Hepatocyte (in vitro differentiated cells): ENCODE measurements at regions not wholly inside any gene's neighbourhood (a gene's known extent, or its start where the extent isn't known, plus 50 kb on each side); places are given as distances from the start of the nearest gene placed in this dataset.

Source experiments
- DNase-seq: peaks from one replicate; pipeline ENCODE4 v3.0.0-alpha.2; 2016; ENCODE audit warnings: low spot score
- H2AFZ ChIP-seq: fragments of 200-600 bp; sonication (generic); 2 replicates; pipeline ENCODE4 v1.6.0; 2016; ENCODE audit warnings: antibody characterized with exemption, mild to moderate bottlenecking
- H3K27ac ChIP-seq: fragments of 200-600 bp; sonication (generic); 2 replicates; pipeline ENCODE4 v1.5.1; 2016; ENCODE audit warnings: mild to moderate bottlenecking
- H3K27me3 ChIP-seq: fragments of 200-600 bp; sonication (generic); 2 replicates; pipeline ENCODE4 v1.6.1; 2016
- H3K36me3 ChIP-seq: fragments of 200-600 bp; sonication (generic); replicated peaks from 2 replicates; pipeline ENCODE4 v1.5.1; 2016; ENCODE audit warnings: low read depth; ENCODE audit not compliant: insufficient read depth
- H3K4me1 ChIP-seq: fragments of 200-600 bp; sonication (generic); 2 replicates; pipeline ENCODE4 v1.5.1; 2016; ENCODE audit warnings: mild to moderate bottlenecking, moderate library complexity; ENCODE audit not compliant: insufficient read depth
- H3K4me2 ChIP-seq: fragments of 200-600 bp; sonication (generic); 2 replicates; pipeline ENCODE4 v1.6.0; 2016
- H3K4me3 ChIP-seq: fragments of 200-600 bp; sonication (generic); 2 replicates; pipeline ENCODE4 v1.5.1; 2016; ENCODE audit warnings: mild to moderate bottlenecking
- H3K79me2 ChIP-seq: fragments of 200-600 bp; sonication (generic); 2 replicates; pipeline ENCODE4 v1.6.0; 2017; ENCODE audit warnings: mild to moderate bottlenecking
- H3K9me2 ChIP-seq: fragments of 200-600 bp; sonication (generic); replicated peaks from 2 replicates; pipeline ENCODE4 v1.6.0; 2017; ENCODE audit warnings: mild to moderate bottlenecking; ENCODE audit not compliant: insufficient read depth
- H3K9me3 ChIP-seq: fragments of 200-600 bp; sonication (generic); 2 replicates; pipeline ENCODE4 v1.5.1; 2016; ENCODE audit warnings: low read depth, mild to moderate bottlenecking
- H4K20me1 ChIP-seq: fragments of 200-600 bp; sonication (generic); 2 replicates; pipeline ENCODE4 v1.6.0; 2016; ENCODE audit warnings: mild to moderate bottlenecking; ENCODE audit not compliant: insufficient read depth, poor library complexity, severe bottlenecking
- EZH2 ChIP-seq: fragments of 200-600 bp; sonication (generic); IDR thresholded peaks from 2 replicates; pipeline ENCODE4 v1.6.1; 2016; ENCODE audit warnings: antibody characterized with exemption, mild to moderate bottlenecking, borderline replicate concordance
- EZH2phosphoT487 ChIP-seq: fragments of 200-600 bp; sonication (generic); IDR thresholded peaks from one replicate; pipeline ENCODE4 v1.6.1; 2018; ENCODE audit warnings: antibody characterized with exemption, mild to moderate bottlenecking, low read depth, moderate library complexity; ENCODE audit not compliant: unreplicated experiment, severe bottlenecking
- WGBS: methylation state at CpG from one replicate; pipeline ENCODE4 v1.1.6; 2016; ENCODE audit warnings: low lambda C conversion rate; ENCODE audit errors: missing lambda C conversion rate; 5-methylcytosine and 5-hydroxymethylcytosine counted together
- TF ChIP-seq, protein P1 (sequence below): fragments of 200-600 bp; sonication (generic); IDR thresholded peaks from 2 replicates; pipeline ENCODE4 v1.5.1; 2016; ENCODE audit warnings: antibody characterized with exemption, mild to moderate bottlenecking; ENCODE audit not compliant: poor library complexity

DNA sequence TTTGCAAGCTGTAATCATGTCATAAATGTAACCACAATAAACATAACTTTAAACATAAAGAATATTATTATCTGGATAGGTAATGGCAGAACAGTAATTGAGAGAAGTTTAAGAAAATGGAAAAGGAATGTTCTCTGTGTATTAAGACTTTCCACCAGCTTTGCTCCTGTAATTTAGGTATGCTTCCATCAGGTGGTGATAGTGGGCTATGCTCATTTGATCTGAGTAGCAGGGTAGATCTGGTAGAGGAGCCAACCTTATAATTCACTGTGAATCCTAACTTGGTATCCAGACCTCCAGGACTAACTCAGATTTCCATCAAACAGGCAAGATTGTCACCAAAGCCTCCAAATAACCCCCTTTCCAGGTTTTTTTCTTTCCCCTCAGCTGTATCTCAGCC, 137.9 kb upstream of the ZKSCAN2 start:
- Histone ChIP-seq H3K9me2 (no peaks in the 10 kb centered on the region), H3K4me2 (no peak overlapping the region), H3K27ac (no peak overlapping the region), H3K4me3 (no peak overlapping the region), H4K20me1 (no peaks in the 10 kb centered on the region), H2AFZ (no peak overlapping the region), H3K79me2 (no peaks in the 10 kb centered on the region), H3K4me1 (no peaks in the 10 kb centered on the region), H3K36me3 (no peaks in the 10 kb centered on the region), H3K27me3 (no peaks in the 10 kb centered on the region), H3K9me3 (no peaks in the 10 kb centered on the region)
- DNase-seq = no peak
- TF ChIP-seq EZH2phosphoT487 (no peak), EZH2 (no peak)
- TF ChIP-seq, protein P1, sequence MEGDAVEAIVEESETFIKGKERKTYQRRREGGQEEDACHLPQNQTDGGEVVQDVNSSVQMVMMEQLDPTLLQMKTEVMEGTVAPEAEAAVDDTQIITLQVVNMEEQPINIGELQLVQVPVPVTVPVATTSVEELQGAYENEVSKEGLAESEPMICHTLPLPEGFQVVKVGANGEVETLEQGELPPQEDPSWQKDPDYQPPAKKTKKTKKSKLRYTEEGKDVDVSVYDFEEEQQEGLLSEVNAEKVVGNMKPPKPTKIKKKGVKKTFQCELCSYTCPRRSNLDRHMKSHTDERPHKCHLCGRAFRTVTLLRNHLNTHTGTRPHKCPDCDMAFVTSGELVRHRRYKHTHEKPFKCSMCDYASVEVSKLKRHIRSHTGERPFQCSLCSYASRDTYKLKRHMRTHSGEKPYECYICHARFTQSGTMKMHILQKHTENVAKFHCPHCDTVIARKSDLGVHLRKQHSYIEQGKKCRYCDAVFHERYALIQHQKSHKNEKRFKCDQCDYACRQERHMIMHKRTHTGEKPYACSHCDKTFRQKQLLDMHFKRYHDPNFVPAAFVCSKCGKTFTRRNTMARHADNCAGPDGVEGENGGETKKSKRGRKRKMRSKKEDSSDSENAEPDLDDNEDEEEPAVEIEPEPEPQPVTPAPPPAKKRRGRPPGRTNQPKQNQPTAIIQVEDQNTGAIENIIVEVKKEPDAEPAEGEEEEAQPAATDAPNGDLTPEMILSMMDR = no peak

GRCh38 chr16:25390761-25391160, 133.1 kb upstream of the ZKSCAN2 start:
- Histone ChIP-seq H3K36me3 (no peaks in the 10 kb centered on the region), H3K9me3 (no peaks in the 10 kb centered on the region), H3K4me3 (no peak overlapping the region), H2AFZ (no peak overlapping the region), H3K9me2 (no peaks in the 10 kb centered on the region), H3K4me2 (no peak overlapping the region), H3K79me2 (no peaks in the 10 kb centered on the region), H3K27me3 (no peaks in the 10 kb centered on the region), H3K4me1 (no peaks in the 10 kb centered on the region), H3K27ac (no peak overlapping the region), H4K20me1 (no peaks in the 10 kb centered on the region)
- no peak for TF ChIP-seq EZH2
- DNase-seq = no peak

DNA sequence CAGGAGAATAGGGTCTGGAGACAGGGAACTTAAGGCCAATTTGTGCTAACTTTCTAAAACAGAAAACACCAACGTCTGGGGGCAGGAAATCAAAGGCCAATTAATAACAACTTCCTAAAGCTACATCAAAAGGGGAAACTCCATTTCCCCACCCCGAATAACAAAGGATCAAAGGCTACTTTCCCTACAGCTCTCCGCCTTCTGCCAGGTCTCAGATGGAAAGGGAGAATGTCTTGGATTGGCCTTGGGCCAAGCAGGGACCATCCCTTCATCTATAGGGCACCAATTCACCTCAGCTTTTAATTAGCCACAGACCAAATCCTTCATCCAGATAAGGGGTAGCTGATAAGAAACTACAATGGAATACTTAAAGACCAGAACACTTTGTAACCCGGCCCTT, 116.9 kb upstream of the ZKSCAN2 start:
- no peaks in the 10 kb centered on the region for H3K9me2 ChIP-seq
- 28% methylated on average over 4 of the region's 4 CpGs for WGBS

GRCh38 chr16:25372716-25373115, 115.1 kb upstream of the ZKSCAN2 start:
- Histone ChIP-seq H3K4me3 (no peak overlapping the region), H4K20me1 (no peaks in the 10 kb centered on the region), H3K4me1 (no peaks in the 10 kb centered on the region), H3K36me3 (no peaks in the 10 kb centered on the region), H3K79me2 (no peaks in the 10 kb centered on the region), H3K27me3 (no peaks in the 10 kb centered on the region), H3K27ac (no peak overlapping the region), H2AFZ (no peak overlapping the region), H3K9me2 (no peaks in the 10 kb centered on the region), H3K4me2 (no peak overlapping the region), H3K9me3 (no peaks in the 10 kb centered on the region)
- no peak for DNase-seq
- 83% methylated on average over 2 of the region's 2 CpGs for WGBS
- no peak for TF ChIP-seq EZH2
- TF ChIP-seq, protein P1 = no peak
- TF ChIP-seq EZH2phosphoT487 = no peak

More for the DNA sequence above, 116.9 kb upstream of the ZKSCAN2 start:
- no peaks in the 10 kb centered on the region for H3K27me3 ChIP-seq
- H2AFZ ChIP-seq = no peak overlapping the region
- no peaks in the 10 kb centered on the region for H4K20me1 ChIP-seq
- H3K36me3 ChIP-seq = no peaks in the 10 kb centered on the region
- no peak for DNase-seq
- H3K9me3 ChIP-seq = no peaks in the 10 kb centered on the region
- no peaks in the 10 kb centered on the region for H3K79me2 ChIP-seq
- H3K4me1 ChIP-seq = no peaks in the 10 kb centered on the region
- no peak overlapping the region for H3K4me3 ChIP-seq
- no peak overlapping the region for H3K27ac ChIP-seq
- no peak overlapping the region for H3K4me2 ChIP-seq
- TF ChIP-seq, protein P1 = no peak
